NCI-H2196 (cell line): ENCODE measurements at regions not wholly inside any gene's neighbourhood (a gene's known extent, or its start where the extent isn't known, plus 50 kb on each side); places are given as distances from the start of the nearest gene placed in this dataset.

ENCODE experiments used
- DNase-seq: peaks from one replicate; lab custom pipeline; 2025; ENCODE audit not compliant: unreplicated experiment; lab: John Stamatoyannopoulos, UW

DNA sequence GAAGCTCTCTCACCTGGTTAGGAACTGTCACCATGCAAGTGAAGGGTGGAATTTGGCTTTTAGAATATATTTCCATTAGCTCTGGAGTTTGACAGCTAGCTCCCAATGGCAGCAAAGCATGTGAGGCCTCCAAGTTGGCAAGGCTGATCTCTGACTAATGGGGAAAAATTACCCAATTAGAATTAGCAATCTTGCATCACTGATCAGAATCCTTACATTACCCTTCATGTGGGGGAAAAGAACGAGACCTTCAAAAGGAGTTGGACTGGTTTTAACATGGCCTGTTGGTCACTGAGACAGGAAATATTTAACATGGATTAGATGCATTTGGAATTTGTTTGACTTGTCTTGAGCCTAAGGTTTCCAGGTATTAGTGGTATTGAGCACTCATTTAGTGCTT is 192.3 kb upstream of the GDNF start:
- DNase-seq, result no peak

DNA sequence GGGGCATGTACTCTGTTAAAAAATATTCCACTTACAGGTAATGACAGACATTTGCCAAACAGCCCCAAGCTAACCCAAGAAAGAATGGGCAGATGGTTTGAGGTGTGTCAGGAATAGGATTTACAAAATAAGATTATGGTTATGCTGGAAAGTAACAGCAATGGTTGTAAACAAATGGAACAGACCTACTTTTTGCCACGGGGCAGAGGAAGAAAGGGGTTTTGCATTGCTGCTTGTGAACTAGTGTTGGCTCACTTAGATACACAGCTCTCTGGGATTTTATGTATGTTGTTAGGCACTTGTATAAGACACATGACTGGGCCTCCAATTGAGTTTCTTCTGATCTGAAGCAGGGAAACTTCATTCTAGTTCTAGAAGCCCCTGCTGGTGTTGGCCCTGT is 191.5 kb upstream of the GDNF start:
- DNase-seq, result no peak

DNA sequence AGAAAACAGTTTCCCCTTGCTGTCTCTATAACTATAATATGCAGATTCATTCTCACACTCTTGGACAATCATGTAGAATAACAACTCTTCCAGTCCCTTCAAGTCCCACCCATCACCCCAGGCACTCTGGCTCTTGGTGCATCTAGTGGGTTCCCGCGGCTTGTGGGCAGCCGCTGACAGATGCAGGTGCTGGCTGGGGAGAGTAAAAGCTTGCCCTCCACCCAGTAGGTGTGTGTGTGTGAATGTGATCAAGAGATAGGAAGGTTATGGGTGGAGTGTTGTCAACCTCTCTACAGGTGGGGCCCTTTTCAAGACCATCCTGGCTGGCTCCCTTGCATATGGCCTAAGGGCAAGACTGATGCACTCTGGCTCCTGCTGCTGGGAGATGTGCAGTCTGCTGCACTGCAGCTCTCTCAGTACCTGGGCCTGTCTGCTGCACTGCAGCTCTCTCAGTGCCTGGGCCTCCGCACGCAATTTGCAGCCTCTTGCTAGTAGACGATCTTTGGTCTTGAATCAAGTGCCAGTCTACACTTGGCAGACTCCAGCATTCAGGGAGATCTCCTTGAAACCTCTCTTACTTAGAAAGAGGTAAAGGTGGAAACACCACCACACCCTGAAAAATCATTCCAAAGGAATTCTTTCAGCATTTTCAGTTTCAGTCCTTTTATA is 189.7 kb upstream of the GDNF start:
- no peak for DNase-seq

DNA sequence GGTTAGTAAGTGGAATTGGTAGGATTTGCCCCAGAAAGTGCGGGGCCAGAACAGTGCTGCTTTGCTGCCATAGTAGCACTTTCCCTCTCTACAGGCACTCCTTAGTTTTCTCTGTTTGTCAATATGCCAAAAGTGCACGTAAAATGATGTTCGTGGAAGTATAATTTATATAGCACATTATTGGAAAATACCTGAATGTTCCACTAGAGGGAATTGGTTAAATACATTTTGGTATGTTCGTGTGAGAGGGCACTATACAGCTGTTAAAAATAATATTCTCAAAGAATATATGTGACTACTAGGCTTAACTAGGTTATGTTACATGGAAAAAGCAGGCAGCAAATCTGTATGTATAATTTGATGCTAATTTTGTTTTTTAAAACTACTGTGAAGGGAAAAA is 184.0 kb upstream of the GDNF start:
- no peak for DNase-seq

DNA sequence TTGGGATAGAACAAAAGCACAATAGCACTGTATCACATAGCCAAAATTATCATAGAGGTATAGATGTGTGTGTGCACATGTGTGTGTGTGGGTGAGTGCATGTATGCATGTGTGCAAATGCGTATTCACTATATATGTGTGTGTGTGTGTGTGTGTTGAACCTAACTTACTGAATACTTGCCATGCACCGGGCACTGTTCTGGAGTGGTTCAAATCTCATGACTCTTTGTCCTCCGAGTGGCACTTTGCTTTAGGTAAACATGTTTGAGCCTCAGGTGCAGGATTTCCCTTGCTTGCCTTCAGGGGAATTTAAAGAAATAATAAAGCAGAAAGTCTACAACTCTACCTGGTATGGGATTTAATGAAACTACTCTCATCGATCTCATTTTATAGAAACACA is 183.5 kb upstream of the GDNF start:
- no peak for DNase-seq

DNA sequence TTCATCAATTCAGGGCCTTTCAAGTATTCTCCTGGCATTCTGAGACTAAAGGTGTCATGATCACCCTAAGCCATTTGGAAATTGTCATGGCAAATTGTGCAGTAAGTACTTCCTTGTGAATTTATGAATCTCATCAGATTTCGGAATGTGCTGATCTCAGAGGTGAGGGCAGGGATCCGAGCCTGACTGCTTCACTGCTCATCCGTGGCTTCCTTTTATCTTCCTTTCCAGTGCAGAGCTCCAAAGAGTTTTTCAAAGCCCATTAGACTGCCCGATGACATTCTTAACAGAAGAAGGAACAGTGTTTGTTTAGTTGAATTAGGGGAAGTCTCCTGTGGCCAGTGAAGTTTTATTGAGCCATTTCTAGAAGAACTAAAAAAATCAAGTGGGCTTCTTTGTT is 182.8 kb upstream of the GDNF start:
- no peak for DNase-seq

DNA sequence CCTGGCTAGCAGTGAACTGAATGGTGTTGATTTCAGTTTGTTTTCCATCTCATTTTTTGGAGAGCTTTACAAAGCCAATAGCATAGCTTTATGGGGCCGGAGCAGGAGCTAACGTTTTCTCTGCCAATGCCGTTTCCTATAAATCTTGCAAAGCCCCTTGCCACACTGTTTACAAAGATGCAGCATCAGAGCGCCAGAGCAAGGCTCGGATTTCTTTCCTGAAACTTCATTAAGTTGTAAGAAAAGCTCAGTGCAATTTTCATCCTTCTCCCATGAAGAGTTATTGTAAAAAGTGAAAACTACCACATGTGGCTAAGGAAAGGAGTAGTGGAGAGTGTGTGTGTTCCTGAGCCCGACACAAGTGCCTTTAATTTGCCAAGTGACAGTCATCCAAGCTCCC is 178.2 kb upstream of the GDNF start:
- no peak for DNase-seq

DNA sequence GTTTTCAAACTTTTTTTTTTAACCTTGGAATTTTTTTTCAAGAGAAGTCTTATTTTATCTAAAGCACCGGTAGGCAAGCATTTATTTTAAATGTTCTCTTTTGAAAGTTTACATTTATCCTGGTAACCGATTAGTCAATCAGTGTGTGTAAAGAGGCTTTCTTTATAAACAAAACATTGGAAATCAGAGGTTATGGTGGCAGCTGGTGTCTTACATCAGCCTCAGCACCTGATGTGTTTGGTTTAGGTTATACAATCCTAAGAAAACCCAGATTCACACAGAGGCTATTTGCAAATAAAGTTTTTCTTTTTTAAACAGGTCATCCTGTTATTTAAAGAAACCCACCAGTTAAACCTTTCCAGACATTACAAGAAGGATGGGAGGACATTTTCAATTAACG is 173.3 kb upstream of the GDNF start:
- DNase-seq, result no peak

DNA sequence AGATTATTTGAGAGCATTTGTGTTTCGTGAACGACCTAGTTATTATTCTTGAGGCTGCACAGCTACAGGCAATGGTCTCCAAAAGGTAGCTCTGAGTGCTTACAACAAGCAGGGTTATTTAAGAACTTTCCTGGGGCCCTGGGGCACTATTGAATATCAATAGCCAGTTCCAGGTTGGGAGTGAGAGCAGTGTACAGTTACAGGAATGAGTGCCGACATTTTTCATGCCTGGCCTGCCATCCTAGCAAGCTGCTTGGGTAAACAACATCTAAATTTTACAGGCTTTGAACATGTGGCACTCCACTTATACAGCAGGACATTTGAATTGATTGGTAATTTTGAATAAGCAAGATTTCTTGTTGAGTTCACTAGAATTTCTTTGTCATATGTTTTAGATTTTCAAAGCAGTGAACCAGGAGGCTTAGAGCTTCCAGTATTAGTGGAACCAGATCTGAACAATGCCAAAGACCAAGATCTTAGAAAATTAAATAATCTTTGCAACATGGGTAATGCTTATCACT is 171.9 kb upstream of the GDNF start:
- DNase-seq, result no peak

DNA sequence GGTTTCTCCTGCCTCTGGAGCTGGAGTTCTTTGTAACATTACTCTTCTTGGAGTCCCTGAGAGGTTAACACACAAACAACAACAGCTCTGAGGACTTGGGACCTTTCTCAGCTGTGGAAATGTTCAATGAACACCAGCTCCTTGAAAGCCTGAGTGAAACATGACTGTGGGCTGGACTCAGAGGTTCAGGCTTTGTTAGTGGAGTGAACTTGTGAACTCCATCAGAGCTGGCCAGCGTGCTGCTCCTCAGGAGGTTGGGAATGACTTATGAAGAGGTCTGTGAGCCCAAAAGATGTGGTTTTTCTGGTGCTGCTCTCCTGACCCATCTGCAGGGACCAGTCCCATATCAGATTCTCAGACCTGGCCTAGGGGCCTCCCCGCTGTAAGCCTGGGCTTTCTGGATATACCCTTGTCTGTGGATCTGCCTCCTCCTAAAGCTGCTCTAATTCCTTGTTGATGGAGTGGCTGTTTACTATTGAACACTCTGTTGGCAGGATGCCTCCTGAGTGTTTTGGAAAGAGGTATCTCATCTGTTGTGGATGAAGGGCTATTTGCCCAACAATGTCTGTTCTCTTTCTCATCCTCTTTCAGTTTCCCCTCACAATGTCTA is 170.0 kb upstream of the GDNF start:
- no peak for DNase-seq

DNA sequence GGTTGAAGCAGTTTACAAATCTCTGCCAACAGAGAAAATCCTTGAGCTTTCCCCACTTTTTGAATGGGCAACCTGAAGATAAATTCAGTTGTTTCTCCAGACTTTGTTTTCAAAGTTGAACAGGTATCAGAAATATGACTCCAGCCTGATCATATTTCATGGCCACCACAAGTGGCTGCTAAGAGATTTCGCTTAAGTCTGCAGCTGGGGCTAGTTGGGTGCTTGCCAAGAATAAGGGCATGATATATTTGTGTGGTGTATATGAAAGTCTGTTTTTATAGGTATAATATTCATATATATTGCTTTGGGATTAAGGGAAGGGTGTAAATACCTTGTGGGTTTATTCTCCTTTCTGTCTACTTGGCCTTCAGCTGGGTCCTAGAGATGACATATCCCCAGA is 168.4 kb upstream of the GDNF start:
- peak; percentile 22 for DNase-seq

DNA sequence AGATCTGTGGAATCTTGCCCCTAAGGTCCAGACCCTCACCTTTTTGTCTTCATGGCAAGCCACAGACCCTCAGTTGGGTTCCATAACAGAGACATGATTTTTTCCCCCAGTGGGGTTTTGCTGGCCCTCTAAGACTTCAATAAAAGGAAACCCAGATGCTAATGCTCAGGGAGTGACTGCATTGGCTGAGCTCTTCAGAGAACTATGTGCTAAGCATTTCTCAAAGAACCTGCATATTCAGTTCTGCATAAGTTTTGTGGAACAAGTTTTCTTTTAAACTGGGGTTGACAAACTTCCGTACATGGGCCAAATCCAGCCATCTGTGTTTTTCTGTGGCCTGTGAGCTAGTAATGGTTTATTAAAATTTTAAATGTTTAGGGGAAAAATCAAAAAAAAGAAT is 159.8 kb upstream of the GDNF start:
- no peak for DNase-seq

DNA sequence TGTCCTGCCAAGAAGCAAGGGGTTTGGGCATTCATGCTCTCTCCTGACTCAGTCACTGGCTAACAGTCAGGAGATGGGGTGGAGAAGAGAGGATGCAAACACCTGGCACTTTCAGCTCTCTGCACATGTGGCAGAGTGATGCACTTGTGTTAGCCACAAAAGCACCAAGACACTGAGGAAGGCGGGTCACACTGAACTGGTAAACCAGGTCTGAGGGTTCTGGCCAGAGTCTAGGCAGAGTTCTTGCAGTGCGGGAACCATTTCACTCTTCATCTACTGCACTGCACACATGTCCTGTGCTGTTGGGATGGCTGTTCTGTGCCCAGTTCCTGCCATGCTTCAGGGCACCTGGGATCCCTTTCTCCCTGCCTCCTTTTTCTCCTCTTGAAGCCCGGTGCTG is 157.1 kb upstream of the GDNF start:
- DNase-seq, result no peak

DNA sequence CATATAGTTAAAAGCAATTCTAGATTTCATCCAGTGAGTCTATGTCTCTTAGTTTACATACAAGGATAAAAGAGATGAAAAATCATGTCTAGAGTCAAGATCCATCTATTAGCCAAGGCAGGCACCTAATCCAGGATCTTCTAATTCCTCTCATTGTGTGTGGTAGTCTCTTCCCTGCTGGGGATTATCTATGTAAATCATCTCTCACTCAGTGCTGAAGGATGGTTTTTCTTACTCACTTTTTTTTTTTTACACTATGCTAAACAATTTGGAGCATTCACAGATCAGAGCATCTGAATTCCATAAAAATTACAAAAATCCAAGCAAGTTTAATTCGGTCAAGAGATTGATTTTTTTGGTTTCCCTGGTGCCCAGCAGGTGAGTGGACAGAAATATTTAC is 154.9 kb upstream of the GDNF start:
- no peak for DNase-seq

DNA sequence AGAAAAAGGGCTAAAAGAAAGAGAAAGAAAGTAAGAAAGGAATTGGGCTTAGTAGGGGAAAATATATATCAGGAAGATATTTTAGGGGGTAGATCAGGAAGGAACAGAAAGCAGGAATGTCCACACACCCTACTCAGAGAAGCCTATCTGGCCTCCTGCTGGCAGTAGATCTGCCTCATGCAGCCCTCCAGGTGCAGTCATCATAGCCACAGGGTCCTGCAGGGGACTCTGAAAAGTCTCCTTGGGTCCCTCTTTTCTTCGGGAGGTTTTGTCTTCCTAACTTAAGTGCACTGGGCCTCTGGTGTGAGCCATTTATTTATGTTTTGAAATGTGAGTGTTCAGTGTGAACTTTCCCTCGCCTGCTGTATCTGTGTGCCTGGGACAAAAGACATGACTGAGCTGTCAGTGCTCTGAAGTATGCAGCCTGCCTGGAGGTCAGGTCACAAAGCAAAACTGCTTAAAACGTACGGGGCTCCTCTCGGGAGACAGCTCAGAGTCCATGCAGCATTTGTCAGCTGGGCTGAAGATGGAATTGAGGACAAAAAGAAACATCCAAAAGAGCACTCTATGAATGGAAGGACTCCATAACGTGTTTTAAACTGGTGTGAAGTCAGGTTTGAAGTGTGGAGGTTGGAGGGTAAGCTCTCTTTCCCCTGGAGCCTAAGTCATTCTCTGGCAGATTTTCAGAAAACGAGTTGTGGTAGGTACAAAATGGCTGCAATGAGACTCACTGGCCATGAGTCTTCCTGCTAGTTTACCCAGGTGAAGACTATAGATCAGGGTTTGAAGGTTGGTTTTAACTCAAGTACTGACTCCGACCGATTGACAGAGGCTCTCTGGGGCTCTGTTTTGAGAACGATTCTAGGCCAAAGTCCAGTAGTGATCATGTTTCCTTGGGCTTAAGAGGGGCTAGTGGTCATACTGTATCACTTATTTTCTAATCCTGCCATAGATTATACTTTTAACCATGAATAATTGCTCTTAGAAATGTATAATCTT is 151.8 kb upstream of the GDNF start:
- no peak for DNase-seq

DNA sequence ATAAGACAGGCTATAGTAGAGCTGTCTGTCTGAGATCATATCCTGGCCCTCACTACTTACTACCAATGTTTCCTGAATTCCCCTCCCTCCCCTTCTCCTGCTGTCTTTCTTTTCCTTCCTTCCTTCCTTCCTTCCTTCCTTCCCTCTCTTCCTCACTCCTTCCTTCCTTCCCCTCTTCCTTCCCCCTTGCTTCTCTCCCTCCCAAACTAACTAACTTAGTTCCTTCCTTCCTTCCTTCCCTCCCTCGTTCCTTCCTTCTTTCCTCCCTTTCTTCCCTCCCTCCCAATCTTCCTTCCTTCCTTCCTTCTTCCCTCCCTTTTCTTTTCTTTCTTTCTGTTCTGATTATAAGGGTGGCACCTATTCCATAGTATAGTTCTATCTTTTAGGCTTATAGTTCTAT is 150.0 kb upstream of the GDNF start:
- DNase-seq, result no peak

DNA sequence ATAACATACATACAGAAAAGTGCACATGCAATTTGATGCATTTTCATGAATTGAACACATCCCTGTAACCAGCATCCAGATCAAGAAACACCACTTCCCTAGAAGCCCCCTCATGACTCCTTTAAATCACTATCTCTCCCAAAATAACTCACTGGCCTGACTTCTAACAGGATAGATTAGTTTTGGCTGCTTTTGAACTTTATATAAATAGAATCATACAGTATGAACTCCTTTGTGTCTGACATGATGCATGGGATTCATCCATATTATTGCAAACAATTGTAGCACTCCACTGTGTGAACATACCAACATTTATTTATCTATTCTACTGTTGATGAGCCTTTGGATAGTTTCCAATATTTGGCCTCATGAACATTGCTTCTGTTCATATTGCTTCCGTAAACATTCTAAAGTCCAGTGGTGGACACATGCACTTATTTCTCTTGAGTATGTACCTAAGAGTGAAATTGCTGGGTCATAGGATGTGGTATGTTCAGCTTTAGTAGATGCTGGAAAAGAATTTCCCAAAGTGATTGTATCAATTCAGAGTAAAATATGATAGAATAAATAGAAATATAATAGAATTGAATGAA is 148.7 kb upstream of the GDNF start:
- DNase-seq, result no peak

DNA sequence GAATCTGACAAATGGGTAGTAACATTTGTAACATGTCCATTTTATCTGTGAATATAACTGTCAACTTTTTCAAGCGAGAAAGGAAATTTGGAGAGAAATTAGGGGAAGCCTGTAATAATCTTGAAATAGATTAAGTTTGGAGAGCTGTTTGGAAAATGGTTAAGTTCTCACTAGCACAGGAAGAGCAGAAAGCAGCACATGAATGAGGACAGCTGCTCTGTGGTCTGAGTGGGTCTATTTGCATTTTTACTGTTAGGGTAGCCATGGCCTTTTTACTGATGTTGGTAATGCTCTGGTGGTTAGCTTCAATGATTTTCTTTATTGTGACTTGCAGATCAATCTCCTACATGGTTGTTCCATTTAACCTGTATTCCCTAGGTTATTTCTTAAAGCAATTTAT is 144.5 kb upstream of the GDNF start:
- DNase-seq, result no peak

DNA sequence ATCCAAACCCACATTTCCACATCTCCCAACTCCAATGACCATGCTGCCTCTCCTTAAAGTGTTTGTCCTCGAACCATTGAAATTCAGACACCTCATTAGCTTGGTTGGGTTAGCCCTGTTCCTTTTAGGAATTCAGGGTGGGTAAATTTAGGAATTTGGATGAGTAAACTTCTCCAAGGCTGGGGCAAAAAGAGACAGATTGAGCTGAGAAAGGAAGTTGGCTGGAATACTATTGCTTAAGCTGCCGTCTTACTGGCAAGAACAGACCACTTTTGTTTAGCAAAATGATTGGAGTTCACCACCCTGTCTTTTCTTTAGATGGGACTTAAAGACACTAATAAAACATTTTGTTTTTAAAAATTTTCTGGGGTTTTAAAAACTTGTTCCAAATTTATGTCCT is 143.6 kb upstream of the GDNF start:
- DNase-seq, result no peak

DNA sequence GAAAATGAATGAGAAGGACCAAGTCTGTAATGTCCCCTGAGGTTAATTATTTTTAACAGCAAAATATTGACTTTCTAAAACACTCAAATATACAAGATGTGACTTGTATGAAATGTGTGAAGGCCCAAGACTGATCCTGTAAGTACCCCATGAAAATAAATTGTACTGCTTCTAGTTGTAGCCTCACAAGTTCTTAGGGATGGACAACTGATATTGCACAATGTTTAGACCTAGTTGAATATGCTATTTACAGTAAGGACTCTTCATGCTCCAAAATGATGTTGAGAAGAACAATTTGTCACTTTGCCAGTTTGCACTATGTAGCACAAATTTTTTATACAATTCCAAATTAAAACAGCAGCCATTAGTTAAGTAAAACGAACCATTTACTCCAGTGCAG is 139.7 kb upstream of the GDNF start:
- no peak for DNase-seq

DNA sequence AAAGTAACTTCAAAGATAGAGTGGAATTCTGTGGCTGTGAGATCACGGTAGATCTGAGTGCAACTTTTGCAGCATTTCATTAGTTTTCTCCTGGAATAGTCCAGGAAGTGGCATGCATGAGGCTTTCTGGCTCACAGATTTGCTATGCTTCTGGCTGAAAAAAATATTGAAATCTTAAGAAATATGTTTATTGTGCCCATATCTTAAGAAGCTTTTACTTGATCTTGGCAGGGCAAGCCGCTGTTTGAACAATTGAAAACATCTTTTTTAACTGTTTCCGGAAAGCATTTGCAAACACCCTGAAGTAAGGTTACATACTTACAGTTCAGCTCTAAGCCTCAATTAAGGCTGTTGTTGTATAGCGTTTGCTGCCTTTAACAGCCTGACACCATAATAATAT is 135.7 kb upstream of the GDNF start:
- DNase-seq, result no peak
